Stimulated activated CD4-positive, alpha-beta T cell treated with anti-CD3 and anti-CD28 coated beads, Interleukin-15, amount 100 ng/mL, for 1 hour (primary cell): ENCODE measurements at regions not wholly inside any gene's neighbourhood (a gene's known extent, or its start where the extent isn't known, plus 50 kb on each side); places are given as distances from the start of the nearest gene placed in this dataset.

ENCODE experiments used
- DNase-seq, 2 donors: peaks; one replicate each; pipeline ENCODE4 v3.0.0-alpha.2; 2020; ENCODE audit warnings: low read depth in 1 of 2, low spot score in 1 of 2

GRCh38 chr2:21281791-21282514 lies 158.2 kb downstream of the TDRD15 start:
- DNase-seq: no peak

- DNase-seq: no peak
Observed at GRCh38 chr2:21282515-21282898, 158.7 kb downstream of the TDRD15 start.

GRCh38 chr2:21288299-21288698 lies 164.5 kb downstream of the TDRD15 start:
- no peak for DNase-seq

GRCh38 chr2:21288739-21289520 lies 165.2 kb downstream of the TDRD15 start:
- DNase-seq: no peak

GRCh38 chr2:21289551-21289950 lies 165.8 kb downstream of the TDRD15 start:
- DNase-seq: no peak

GRCh38 chr2:21289989-21290388 lies 166.2 kb downstream of the TDRD15 start:
- DNase-seq: no peak

- no peak for DNase-seq
Observed at GRCh38 chr2:21291426-21291825, 167.7 kb downstream of the TDRD15 start.

GRCh38 chr2:21294446-21294845 lies 170.7 kb downstream of the TDRD15 start:
- no peak for DNase-seq

GRCh38 chr2:21299411-21299810 lies 175.6 kb downstream of the TDRD15 start:
- DNase-seq: no peak

GRCh38 chr2:21301871-21302455 lies 178.2 kb downstream of the TDRD15 start:
- DNase-seq: no peak

GRCh38 chr2:21303876-21304275 lies 180.1 kb downstream of the TDRD15 start:
- DNase-seq: no peak

- no peak for DNase-seq
Observed at GRCh38 chr2:21305581-21305980, 181.8 kb downstream of the TDRD15 start.

GRCh38 chr2:21306235-21306634 lies 182.5 kb downstream of the TDRD15 start:
- no peak for DNase-seq

GRCh38 chr2:21307037-21307436 lies 183.3 kb downstream of the TDRD15 start:
- DNase-seq: no peak

- no peak for DNase-seq
Observed at GRCh38 chr2:21310493-21310892, 186.7 kb downstream of the TDRD15 start.

GRCh38 chr2:21314322-21314835 lies 190.6 kb downstream of the TDRD15 start:
- DNase-seq: no peak

GRCh38 chr2:21317131-21317530 lies 193.4 kb downstream of the TDRD15 start:
- DNase-seq: no peak

- no peak for DNase-seq
Observed at GRCh38 chr2:21318263-21318662, 194.5 kb downstream of the TDRD15 start.

- DNase-seq: no peak
Observed at GRCh38 chr2:21326152-21326551, 202.4 kb downstream of the TDRD15 start.

- no peak for DNase-seq
Observed at GRCh38 chr2:21328177-21328576, 204.4 kb downstream of the TDRD15 start.

GRCh38 chr2:21330786-21331391 lies 207.1 kb downstream of the TDRD15 start:
- DNase-seq: no peak
